Nephron (organoid): ENCODE measurements at regions not wholly inside any gene's neighbourhood (a gene's known extent, or its start where the extent isn't known, plus 50 kb on each side); places are given as distances from the start of the nearest gene placed in this dataset.

Source experiments
- H3K27ac Mint-ChIP-seq, 3 experiments: 2 replicates each; pipeline ENCODE4 v1.8.0; 2020; ENCODE audit warnings: mixed read lengths in 3 of 3, mild to moderate bottlenecking in 2 of 3, moderate library complexity in 1 of 3
- H3K27me3 Mint-ChIP-seq: 2 replicates; pipeline ENCODE4 v1.8.0; 2021; ENCODE audit warnings: low read depth, mild to moderate bottlenecking, moderate library complexity, mixed read lengths
- H3K36me3 Mint-ChIP-seq: 2 replicates; pipeline ENCODE4 v1.8.0; 2020; ENCODE audit warnings: low read depth, mixed read lengths
- H3K4me1 Mint-ChIP-seq: 2 replicates; pipeline ENCODE4 v1.8.0; 2020; ENCODE audit warnings: mixed read lengths
- H3K4me3 Mint-ChIP-seq, 3 experiments: 2 replicates each; pipeline ENCODE4 v1.8.0; 2020; ENCODE audit warnings: mild to moderate bottlenecking in 3 of 3, mixed read lengths in 3 of 3, moderate library complexity in 2 of 3
- H3K9me3 Mint-ChIP-seq: 2 replicates; pipeline ENCODE4 v1.8.0; 2020; ENCODE audit warnings: mixed read lengths
- TF ChIP-seq, protein P1 (sequence below), 3 experiments: fragments of 200-600 bp; sonication (generic); IDR thresholded peaks; one replicate each; pipeline ENCODE4 v1.5.0; 2021; ENCODE audit warnings: antibody characterized with exemption in 3 of 3; ENCODE audit not compliant: unreplicated experiment in 3 of 3

DNA sequence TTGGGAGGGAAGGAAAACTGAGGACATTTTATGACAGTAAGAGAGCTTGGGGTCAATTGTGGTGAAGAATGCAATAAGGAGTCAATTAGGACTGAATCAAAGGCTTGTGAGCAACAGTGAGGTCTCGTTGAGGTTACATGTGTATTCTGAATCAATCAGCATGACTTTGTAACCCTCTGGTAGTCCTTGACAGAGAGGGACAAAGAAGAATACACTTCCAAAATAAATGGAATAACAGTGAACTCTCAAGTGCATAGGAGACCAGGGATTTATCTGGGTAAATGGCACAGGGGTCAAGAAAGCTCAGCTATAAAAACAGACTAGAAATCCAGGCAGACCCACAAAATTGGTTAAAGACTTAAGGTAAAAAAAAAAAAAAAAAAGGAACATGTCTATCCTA is 85.1 kb upstream of the NAV3 start:
- no peaks in the 10 kb centered on the region for H3K9me3 Mint-ChIP-seq

DNA sequence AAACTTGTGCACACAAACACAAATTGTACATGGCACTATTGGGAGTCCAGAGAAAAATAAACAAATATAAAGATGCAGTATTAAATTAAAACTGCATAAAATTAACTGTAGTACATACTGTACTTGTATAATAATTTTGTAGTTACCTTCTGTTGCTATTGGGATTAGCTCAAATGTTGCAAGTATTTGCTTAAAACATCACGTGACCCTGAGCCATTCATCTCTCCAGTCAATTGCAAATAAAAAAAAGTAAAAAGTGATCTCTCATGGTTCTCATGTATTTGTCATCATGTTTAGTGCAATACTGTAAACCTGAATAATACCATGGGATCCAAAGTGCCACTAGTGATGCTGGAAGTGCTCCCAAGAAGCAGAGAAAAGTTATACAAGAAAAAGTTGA is 88.1 kb upstream of the NAV3 start:
- peaks cover 5% of the 10 kb centered on the region for H3K9me3 Mint-ChIP-seq
- TF ChIP-seq, protein P1, sequence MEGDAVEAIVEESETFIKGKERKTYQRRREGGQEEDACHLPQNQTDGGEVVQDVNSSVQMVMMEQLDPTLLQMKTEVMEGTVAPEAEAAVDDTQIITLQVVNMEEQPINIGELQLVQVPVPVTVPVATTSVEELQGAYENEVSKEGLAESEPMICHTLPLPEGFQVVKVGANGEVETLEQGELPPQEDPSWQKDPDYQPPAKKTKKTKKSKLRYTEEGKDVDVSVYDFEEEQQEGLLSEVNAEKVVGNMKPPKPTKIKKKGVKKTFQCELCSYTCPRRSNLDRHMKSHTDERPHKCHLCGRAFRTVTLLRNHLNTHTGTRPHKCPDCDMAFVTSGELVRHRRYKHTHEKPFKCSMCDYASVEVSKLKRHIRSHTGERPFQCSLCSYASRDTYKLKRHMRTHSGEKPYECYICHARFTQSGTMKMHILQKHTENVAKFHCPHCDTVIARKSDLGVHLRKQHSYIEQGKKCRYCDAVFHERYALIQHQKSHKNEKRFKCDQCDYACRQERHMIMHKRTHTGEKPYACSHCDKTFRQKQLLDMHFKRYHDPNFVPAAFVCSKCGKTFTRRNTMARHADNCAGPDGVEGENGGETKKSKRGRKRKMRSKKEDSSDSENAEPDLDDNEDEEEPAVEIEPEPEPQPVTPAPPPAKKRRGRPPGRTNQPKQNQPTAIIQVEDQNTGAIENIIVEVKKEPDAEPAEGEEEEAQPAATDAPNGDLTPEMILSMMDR (IDR thresholded peaks at IDR 0.05; ENCODE audit: unreplicated experiment in 3 of 3), result no peak
- H3K27me3 Mint-ChIP-seq, result no peaks in the 10 kb centered on the region
- no peak overlapping the region for H3K27ac Mint-ChIP-seq
- no peaks in the 10 kb centered on the region for H3K36me3 Mint-ChIP-seq
- H3K4me1 Mint-ChIP-seq, result peaks cover 17% of the 10 kb centered on the region
- H3K4me3 Mint-ChIP-seq, result no peak overlapping the region

More for the DNA sequence above, 85.1 kb upstream of the NAV3 start:
- Mint-ChIP-seq H3K27me3 (no peaks in the 10 kb centered on the region), H3K36me3 (no peaks in the 10 kb centered on the region), H3K4me1 (peaks cover 17% of the 10 kb centered on the region), H3K27ac (peak overlapping the region in 1 of 3 experiments; percentile 73), H3K4me3 (no peak overlapping the region)
- TF ChIP-seq, protein P1 (IDR thresholded peaks at IDR 0.05; ENCODE audit: unreplicated experiment in 3 of 3), result no peak

DNA sequence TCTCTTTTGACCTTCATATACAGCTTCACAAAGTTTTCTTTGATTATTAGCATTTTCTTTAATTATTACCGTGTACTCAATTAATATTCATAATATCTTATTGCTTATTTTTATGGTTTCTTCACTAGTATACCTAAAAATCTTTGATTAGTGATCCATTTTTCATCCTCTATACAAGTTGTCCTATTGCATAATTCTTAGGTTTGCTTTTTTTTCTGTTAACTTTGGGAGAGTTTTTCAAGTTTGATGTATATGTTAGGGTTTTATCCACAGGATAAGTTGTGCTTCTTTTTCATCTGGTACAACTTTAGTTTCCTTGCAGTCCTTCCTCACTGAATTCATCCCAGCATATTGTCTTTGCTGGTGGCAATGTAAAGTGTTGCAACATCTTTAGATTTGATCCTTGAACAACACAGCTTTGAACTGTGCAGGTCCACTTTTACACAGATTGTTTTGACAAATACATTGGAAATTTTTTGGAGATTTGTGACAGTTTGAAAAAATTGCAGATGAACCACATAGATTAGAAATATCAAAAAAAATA is 88.6 kb upstream of the NAV3 start:
- peaks cover 8% of the 10 kb centered on the region for H3K9me3 Mint-ChIP-seq
- TF ChIP-seq, protein P1 (IDR thresholded peaks at IDR 0.05; ENCODE audit: unreplicated experiment in 3 of 3), result no peak
- no peaks in the 10 kb centered on the region for H3K36me3 Mint-ChIP-seq
- no peak overlapping the region for H3K27ac Mint-ChIP-seq
- no peaks in the 10 kb centered on the region for H3K27me3 Mint-ChIP-seq
- H3K4me3 Mint-ChIP-seq, result no peak overlapping the region
- H3K4me1 Mint-ChIP-seq, result peaks cover 17% of the 10 kb centered on the region

DNA sequence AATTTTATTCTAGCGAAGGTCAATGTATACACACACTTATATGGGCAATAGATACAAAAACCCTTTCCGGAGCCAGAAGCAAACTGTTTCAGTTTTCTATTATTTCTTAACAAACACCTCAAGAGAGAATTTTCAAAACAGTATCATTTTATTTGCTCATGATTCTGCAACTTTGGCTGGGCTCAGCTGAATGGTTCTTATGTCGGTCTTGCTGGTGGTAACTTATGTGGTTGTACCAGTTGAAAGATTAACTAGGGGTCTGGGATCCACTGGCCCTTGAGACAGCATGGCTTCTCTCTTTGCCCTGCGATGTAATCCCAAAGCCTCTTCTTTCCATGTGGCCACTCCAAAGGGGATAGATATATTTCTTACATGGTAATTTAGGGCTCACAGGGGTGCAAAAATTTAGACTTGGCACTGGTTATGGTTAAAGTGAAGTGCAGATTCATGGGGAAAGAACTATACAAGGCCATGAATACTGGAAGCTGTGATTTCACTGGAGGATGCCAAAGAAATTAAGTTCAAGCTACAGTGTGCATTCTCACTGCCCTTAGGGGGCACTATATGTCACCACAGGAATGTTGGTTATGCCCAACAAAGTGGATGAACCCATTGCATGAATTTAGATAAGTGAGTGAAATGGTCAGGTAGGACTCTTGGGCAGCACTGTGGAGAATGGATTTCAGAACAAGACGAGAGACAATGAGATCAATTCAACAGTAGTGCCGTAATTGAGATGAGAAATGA is 94.3 kb upstream of the NAV3 start:
- H3K27me3 Mint-ChIP-seq, result no peaks in the 10 kb centered on the region
- H3K4me3 Mint-ChIP-seq, result no peak overlapping the region
- peaks cover 16% of the 10 kb centered on the region for H3K9me3 Mint-ChIP-seq
- H3K27ac Mint-ChIP-seq, result no peak overlapping the region
- H3K36me3 Mint-ChIP-seq, result no peaks in the 10 kb centered on the region
- TF ChIP-seq, protein P1 (IDR thresholded peaks at IDR 0.05; ENCODE audit: unreplicated experiment in 3 of 3), result no peak
- H3K4me1 Mint-ChIP-seq, result no peaks in the 10 kb centered on the region

DNA sequence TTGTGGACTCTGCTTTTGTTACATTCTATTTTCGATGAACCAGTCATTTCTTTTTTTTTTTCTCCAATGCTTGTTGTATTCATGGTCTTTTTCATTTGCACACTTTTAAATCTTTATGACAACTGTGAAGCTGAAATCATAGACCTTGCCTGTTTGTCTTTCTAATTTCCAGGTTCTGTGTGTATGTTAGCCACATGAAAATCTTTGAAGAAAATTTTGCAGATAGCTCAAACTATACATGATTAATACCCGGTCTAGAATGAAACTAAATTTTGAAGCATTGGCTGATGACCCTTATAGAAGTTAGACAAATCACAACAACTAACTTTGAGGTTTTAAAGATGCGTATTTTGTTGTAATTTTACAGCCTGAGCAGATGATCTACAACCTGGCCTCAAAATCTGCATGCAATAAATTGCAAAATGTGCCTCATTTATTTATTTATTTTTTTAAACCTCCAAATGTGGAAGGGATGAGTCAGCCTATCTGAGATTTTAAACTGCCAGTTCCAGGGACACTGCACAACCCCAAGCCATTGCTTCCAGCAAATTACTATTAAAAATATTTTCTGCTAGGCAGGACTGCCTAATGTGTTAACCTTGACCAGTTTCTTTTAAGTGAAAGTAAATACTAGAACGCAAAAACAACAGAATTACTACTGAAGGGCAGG is 96.3 kb upstream of the NAV3 start:
- peak overlapping the region in 1 of 3 experiments; percentile 73 for H3K27ac Mint-ChIP-seq
- no peaks in the 10 kb centered on the region for H3K4me1 Mint-ChIP-seq
- H3K27me3 Mint-ChIP-seq, result no peaks in the 10 kb centered on the region
- H3K4me3 Mint-ChIP-seq, result peak overlapping the region in 1 of 3 experiments; percentile 35
- peaks cover 16% of the 10 kb centered on the region for H3K9me3 Mint-ChIP-seq
- TF ChIP-seq, protein P1 (IDR thresholded peaks at IDR 0.05; ENCODE audit: unreplicated experiment in 3 of 3), result no peak
- H3K36me3 Mint-ChIP-seq, result no peaks in the 10 kb centered on the region
